ENCODE measurements at regions not wholly inside any gene's neighbourhood (a gene's known extent, or its start where the extent isn't known, plus 50 kb on each side); places are given as distances from the start of the nearest gene placed in this dataset.

DNA sequence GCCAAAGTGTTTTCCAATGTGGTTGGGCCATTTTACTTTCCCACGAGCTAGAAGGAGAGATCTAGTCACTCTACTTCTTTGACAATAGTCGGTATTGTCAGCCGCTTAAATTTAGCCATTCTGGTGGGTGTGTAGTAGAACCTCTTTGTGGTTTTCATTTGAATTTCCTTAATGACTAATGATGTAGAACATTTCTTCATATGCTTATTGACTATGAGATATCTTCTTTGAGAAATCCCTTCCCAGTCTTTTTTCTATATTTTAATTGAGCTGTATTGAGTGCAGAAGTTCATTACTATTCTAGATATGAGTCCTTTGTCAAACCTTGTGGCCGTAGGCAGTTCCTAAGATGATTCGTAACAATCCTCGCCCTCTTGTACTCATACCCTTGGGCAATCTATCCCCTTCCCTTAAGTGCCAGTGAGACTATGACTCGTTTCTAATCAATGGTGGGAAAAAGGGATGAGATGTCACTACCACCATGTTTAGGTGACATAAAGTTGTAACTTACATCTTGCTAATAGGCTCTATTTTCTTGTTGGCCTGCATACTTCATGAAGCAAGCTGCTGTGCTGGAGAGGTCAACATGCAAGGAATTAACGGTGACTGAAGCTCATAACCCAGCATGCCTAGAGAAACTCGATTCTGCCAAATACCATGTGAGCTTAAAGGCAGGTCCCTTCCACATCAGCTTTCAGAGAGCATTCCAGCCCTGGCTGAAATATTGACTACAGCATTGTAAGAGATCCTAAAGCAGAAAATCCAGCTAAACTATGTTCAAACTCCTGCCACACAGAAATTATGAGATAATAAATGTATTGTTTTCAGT is 817.9 kb upstream of the SOX9 start:
- no peak for TF ChIP-seq POLR2A (IDR thresholded peaks at IDR 0.05)
- TF ChIP-seq, protein P1, sequence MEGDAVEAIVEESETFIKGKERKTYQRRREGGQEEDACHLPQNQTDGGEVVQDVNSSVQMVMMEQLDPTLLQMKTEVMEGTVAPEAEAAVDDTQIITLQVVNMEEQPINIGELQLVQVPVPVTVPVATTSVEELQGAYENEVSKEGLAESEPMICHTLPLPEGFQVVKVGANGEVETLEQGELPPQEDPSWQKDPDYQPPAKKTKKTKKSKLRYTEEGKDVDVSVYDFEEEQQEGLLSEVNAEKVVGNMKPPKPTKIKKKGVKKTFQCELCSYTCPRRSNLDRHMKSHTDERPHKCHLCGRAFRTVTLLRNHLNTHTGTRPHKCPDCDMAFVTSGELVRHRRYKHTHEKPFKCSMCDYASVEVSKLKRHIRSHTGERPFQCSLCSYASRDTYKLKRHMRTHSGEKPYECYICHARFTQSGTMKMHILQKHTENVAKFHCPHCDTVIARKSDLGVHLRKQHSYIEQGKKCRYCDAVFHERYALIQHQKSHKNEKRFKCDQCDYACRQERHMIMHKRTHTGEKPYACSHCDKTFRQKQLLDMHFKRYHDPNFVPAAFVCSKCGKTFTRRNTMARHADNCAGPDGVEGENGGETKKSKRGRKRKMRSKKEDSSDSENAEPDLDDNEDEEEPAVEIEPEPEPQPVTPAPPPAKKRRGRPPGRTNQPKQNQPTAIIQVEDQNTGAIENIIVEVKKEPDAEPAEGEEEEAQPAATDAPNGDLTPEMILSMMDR (IDR thresholded peaks at IDR 0.05), result no peak
- no peak for TF ChIP-seq EP300 (IDR thresholded peaks at IDR 0.05)

Measured in ovary (tissue), 3 donors.